ENCODE measurements at regions not wholly inside any gene's neighbourhood (a gene's known extent, or its start where the extent isn't known, plus 50 kb on each side); places are given as distances from the start of the nearest gene placed in this dataset.

- WGBS, 2 donors: 76 to 87% methylated on average over 3 of the region's 3 CpGs
Measured at GRCh38 chr6:148614602-148615001, 132.2 kb upstream of the UST start.

GRCh38 chr6:148616841-148617240 is 130.0 kb upstream of the UST start:
- no peaks in the 10 kb centered on the region for H3K36me3 ChIP-seq
- WGBS, 2 donors: 55 to 64% methylated on average over 3 of the region's 3 CpGs
- no peak overlapping the region for H3K4me3 ChIP-seq
- H3K27me3 ChIP-seq: no peaks in the 10 kb centered on the region
- no peak for DNase-seq
- intact Hi-C loops (cut with DNase I): no loop called here
- H3K27ac ChIP-seq: no peak overlapping the region
- no peak for TF ChIP-seq POLR2A (IDR thresholded peaks at IDR 0.05)
- TF ChIP-seq CTCF (IDR thresholded peaks at IDR 0.05): no peak
- TF ChIP-seq POLR2AphosphoS5 (IDR thresholded peaks at IDR 0.05): peak in 1 of 4 donors; percentile 17
- no peak for TF ChIP-seq EP300 (IDR thresholded peaks at IDR 0.05)
- H3K9me3 ChIP-seq: no peaks in the 10 kb centered on the region
- peaks cover 0 to 11% (median 8%) of the 10 kb centered on the region in 4 donors for H3K4me1 ChIP-seq

More at GRCh38 chr6:148614602-148615001, 132.2 kb upstream of the UST start:
- H3K9me3 ChIP-seq: no peaks in the 10 kb centered on the region
- intact Hi-C loops (cut with DNase I): loop anchor here (5.0 kb wide), 1 partner anchor 133 kb away; the partner anchor contains the start of gene UST
- H3K36me3 ChIP-seq: no peaks in the 10 kb centered on the region
- no peak overlapping the region for H3K27ac ChIP-seq
- H3K27me3 ChIP-seq: no peaks in the 10 kb centered on the region
- peaks cover 0 to 27% (median 20%) of the 10 kb centered on the region in 4 donors for H3K4me1 ChIP-seq
- no peak for TF ChIP-seq POLR2A (IDR thresholded peaks at IDR 0.05)
- TF ChIP-seq CTCF (IDR thresholded peaks at IDR 0.05): no peak
- TF ChIP-seq POLR2AphosphoS5 (IDR thresholded peaks at IDR 0.05): no peak
- TF ChIP-seq EP300 (IDR thresholded peaks at IDR 0.05): no peak
- no peak for DNase-seq
- H3K4me3 ChIP-seq: no peak overlapping the region

GRCh38 chr6:148617530-148617929 is 129.3 kb upstream of the UST start:
- 80 to 82% methylated on average over 4 of the region's 4 CpGs for WGBS, 2 donors
- Histone ChIP-seq H3K9me3 (no peaks in the 10 kb centered on the region), H3K36me3 (no peaks in the 10 kb centered on the region), H3K4me3 (no peak overlapping the region), H3K4me1 (peaks cover 0 to 4% (median under 1%) of the 10 kb centered on the region in 4 donors), H3K27ac (no peak overlapping the region), H3K27me3 (no peaks in the 10 kb centered on the region)
- intact Hi-C loops (cut with DNase I): no loop called here
- DNase-seq: no peak
- TF ChIP-seq CTCF (IDR thresholded peaks at IDR 0.05): no peak
- no peak for TF ChIP-seq EP300 (IDR thresholded peaks at IDR 0.05)
- TF ChIP-seq POLR2AphosphoS5 (IDR thresholded peaks at IDR 0.05): no peak
- no peak for TF ChIP-seq POLR2A (IDR thresholded peaks at IDR 0.05)

- Histone ChIP-seq H3K4me1 (no peaks in the 10 kb centered on the region), H3K36me3 (no peaks in the 10 kb centered on the region), H3K4me3 (no peak overlapping the region), H3K9me3 (no peaks in the 10 kb centered on the region), H3K27ac (no peak overlapping the region), H3K27me3 (no peaks in the 10 kb centered on the region)
- TF ChIP-seq POLR2A (IDR thresholded peaks at IDR 0.05) (no peak), CTCF (IDR thresholded peaks at IDR 0.05) (no peak), POLR2AphosphoS5 (IDR thresholded peaks at IDR 0.05) (no peak), EP300 (IDR thresholded peaks at IDR 0.05) (no peak)
- 95 to 97% methylated on average over 1 of the region's 1 CpG for WGBS, 2 donors
- intact Hi-C loops (cut with DNase I): no loop called here
- DNase-seq: no peak
Measured at GRCh38 chr6:148619891-148620290, 126.9 kb upstream of the UST start.
